ENCODE measurements at regions not wholly inside any gene's neighbourhood (a gene's known extent, or its start where the extent isn't known, plus 50 kb on each side); places are given as distances from the start of the nearest gene placed in this dataset.
"Not testable (repeated sequence)": the region's sequence is repeated elsewhere in the genome, so short reads cannot be mapped to it uniquely, and the experiment has no call there.

GRCh38 chr13:95426631-95427030 lies 125.4 kb upstream of the ABCC4 start:
- no peak overlapping the region for H2BK5ac ChIP-seq (ENCODE audit: insufficient read length, low read length)
- no peak overlapping the region for H2AFZ ChIP-seq (ENCODE audit: low read length)
- H3K36me3 Mint-ChIP-seq (ENCODE audit: insufficient read depth in 1 of 3, low read depth in 3 of 3), result no peaks in the 10 kb centered on the region; a peak in 1 of 7 replicates
- DNase-seq, result no peak
- no peaks in the 10 kb centered on the region for H4K20me1 ChIP-seq (ENCODE audit: control insufficient read depth, insufficient read depth, insufficient read length)
- peaks cover 2 to 9% of the 10 kb centered on the region in 2 experiments; a peak in 3 of 5 replicates for H3K9me3 Mint-ChIP-seq
- H2AK5ac ChIP-seq (ENCODE audit: insufficient read length, low read length), result no peak overlapping the region
- no peak overlapping the region for H3K27ac ChIP-seq (ENCODE audit: insufficient read length, low read depth, low read length)
- H3K4ac ChIP-seq (ENCODE audit: low read depth, low read length), result no peak overlapping the region
- H3K79me1 ChIP-seq (ENCODE audit: insufficient read depth, low read depth, low read length, poor library complexity, severe bottlenecking), result no peaks in the 10 kb centered on the region
- H3K4me1 ChIP-seq (ENCODE audit: insufficient read depth, low read length), result no peaks in the 10 kb centered on the region
- H3K27ac Mint-ChIP-seq, result no peak overlapping the region
- no peak overlapping the region for H3K4me2 ChIP-seq (ENCODE audit: insufficient read depth, insufficient read length, low read length)
- no peak overlapping the region for H4K5ac ChIP-seq (ENCODE audit: insufficient read length, low read depth, low read length)
- H3K23me2 ChIP-seq (ENCODE audit: insufficient read length, low read depth, low read length, poor library complexity, severe bottlenecking), result no peaks in the 10 kb centered on the region
- no peak overlapping the region for H3K23ac ChIP-seq (ENCODE audit: insufficient read length, low read depth, low read length)
- TF ChIP-seq CTCF (conservative IDR thresholded peaks at IDR 0.05), result no peak
- H3K14ac ChIP-seq (ENCODE audit: insufficient read depth, low read length), result no peak overlapping the region
- H4K91ac ChIP-seq (ENCODE audit: insufficient read length, low read depth, low read length), result no peak overlapping the region
- no peak overlapping the region for H3K56ac ChIP-seq (ENCODE audit: insufficient read length, low read depth, low read length)
- H3K4me3 Mint-ChIP-seq, result no peak overlapping the region
- H2BK20ac ChIP-seq (ENCODE audit: low read depth, low read length, poor library complexity, severe bottlenecking), result no peak overlapping the region
- H3K4me1 Mint-ChIP-seq, result no peaks in the 10 kb centered on the region
- H2BK12ac ChIP-seq (ENCODE audit: insufficient read length, low read depth, low read length), result no peak overlapping the region
- H3K9me3 ChIP-seq (ENCODE audit: control insufficient read depth, low read depth, low read length), result no peaks in the 10 kb centered on the region
- 0 out of 2 replicates have a peak, but pooled peaks cover 2% of the 10 kb centered on the region for H3K27me3 Mint-ChIP-seq (ENCODE audit: low read depth)
- WGBS (ENCODE audit: extremely low coverage, insufficient read length, low lambda C conversion rate), result no CpG with 5 or more reads among the region's 6 CpGs
- no peak overlapping the region for H4K8ac ChIP-seq (replicated peaks; ENCODE audit: insufficient read length, low read depth, low read length)
- no peaks in the 10 kb centered on the region for H3K79me2 ChIP-seq (ENCODE audit: insufficient read depth, low read length)
- H3K27me3 ChIP-seq (ENCODE audit: insufficient read depth, low read length), result no peaks in the 10 kb centered on the region
- H3K9ac ChIP-seq (ENCODE audit: extremely low read depth, insufficient read length, low read length), result no peak overlapping the region
- no peak overlapping the region for H2BK120ac ChIP-seq (ENCODE audit: low read depth, low read length, poor library complexity, severe bottlenecking)
- no peak overlapping the region for H3T11ph ChIP-seq (ENCODE audit: low read length)
- H3K18ac ChIP-seq (ENCODE audit: insufficient read length, low read depth, low read length), result no peak overlapping the region
- H2BK15ac ChIP-seq (ENCODE audit: low read depth, low read length), result no peak overlapping the region

GRCh38 chr13:95430525-95430924 lies 122.0 kb upstream of the CLDN10 start:
- H3K4me2 ChIP-seq (ENCODE audit: insufficient read depth, insufficient read length, low read length); H2BK120ac ChIP-seq (ENCODE audit: low read depth, low read length, poor library complexity, severe bottlenecking); H4K8ac ChIP-seq (replicated peaks; ENCODE audit: insufficient read length, low read depth, low read length); H3K23me2 ChIP-seq (ENCODE audit: insufficient read length, low read depth, low read length, poor library complexity, severe bottlenecking); H3K27ac Mint-ChIP-seq; H3K79me1 ChIP-seq (ENCODE audit: insufficient read depth, low read depth, low read length, poor library complexity, severe bottlenecking); H3K18ac ChIP-seq (ENCODE audit: insufficient read length, low read depth, low read length); H3K27ac ChIP-seq (ENCODE audit: insufficient read length, low read depth, low read length); H2BK20ac ChIP-seq (ENCODE audit: low read depth, low read length, poor library complexity, severe bottlenecking); H4K5ac ChIP-seq (ENCODE audit: insufficient read length, low read depth, low read length); H3K4me3 Mint-ChIP-seq; H3K4me1 ChIP-seq (ENCODE audit: insufficient read depth, low read length); H2BK12ac ChIP-seq (ENCODE audit: insufficient read length, low read depth, low read length); H3K4ac ChIP-seq (ENCODE audit: low read depth, low read length); H3K9me3 Mint-ChIP-seq; H3K23ac ChIP-seq (ENCODE audit: insufficient read length, low read depth, low read length); H3K56ac ChIP-seq (ENCODE audit: insufficient read length, low read depth, low read length); H3K9ac ChIP-seq (ENCODE audit: extremely low read depth, insufficient read length, low read length); H4K91ac ChIP-seq (ENCODE audit: insufficient read length, low read depth, low read length); H3K4me1 Mint-ChIP-seq; DNase-seq; H3K14ac ChIP-seq (ENCODE audit: insufficient read depth, low read length); H3K27me3 ChIP-seq (ENCODE audit: insufficient read depth, low read length); H2BK15ac ChIP-seq (ENCODE audit: low read depth, low read length); H3K27me3 Mint-ChIP-seq (ENCODE audit: low read depth); H2AFZ ChIP-seq (ENCODE audit: low read length); H3K79me2 ChIP-seq (ENCODE audit: insufficient read depth, low read length); H4K20me1 ChIP-seq (ENCODE audit: control insufficient read depth, insufficient read depth, insufficient read length); H3K36me3 Mint-ChIP-seq (ENCODE audit: insufficient read depth in 1 of 3, low read depth in 3 of 3); H2BK5ac ChIP-seq (ENCODE audit: insufficient read length, low read length); H3K9me3 ChIP-seq (ENCODE audit: control insufficient read depth, low read depth, low read length); H2AK5ac ChIP-seq (ENCODE audit: insufficient read length, low read length); H3T11ph ChIP-seq (ENCODE audit: low read length): not testable (repeated sequence)
- no CpG with 5 or more reads among the region's 6 CpGs for WGBS (ENCODE audit: extremely low coverage, insufficient read length, low lambda C conversion rate)

All from H9 (cell line).